ENCODE measurements at regions not wholly inside any gene's neighbourhood (a gene's known extent, or its start where the extent isn't known, plus 50 kb on each side); places are given as distances from the start of the nearest gene placed in this dataset.

- TF ChIP-seq CTCF (conservative IDR thresholded peaks at IDR 0.05; ENCODE audit: low read depth, low read length) = no peak
- no peak for TF ChIP-seq EZH2 (IDR thresholded peaks at IDR 0.05; ENCODE audit: borderline replicate concordance, low read depth, low read length, poor library complexity, severe bottlenecking)
Measured at GRCh38 chr1:58391514-58391913, 155.0 kb downstream of the OMA1 start.
